Astrocyte of the cerebellum (primary cell): ENCODE measurements at regions not wholly inside any gene's neighbourhood (a gene's known extent, or its start where the extent isn't known, plus 50 kb on each side); places are given as distances from the start of the nearest gene placed in this dataset.
A peak's percentile ranks its signal among the peaks of the same experiment; 100 is the strongest.

Source experiments
- DNase-seq: peaks from one replicate; pipeline ENCODE4 v3.0.0-alpha.2; 2011; ENCODE audit warnings: low read depth
- H3K4me3 ChIP-seq: 2 replicates; pipeline ENCODE4 v1.5.1; 2011; ENCODE audit warnings: mild to moderate bottlenecking, low read depth, low read length, moderate library complexity
- in situ Hi-C: cut with HindIII; loops from 2 replicates; pipeline ENCODE4 v1.10.0; 2017; ENCODE audit warnings: low sequenced_read_pairs
- TF ChIP-seq, protein P1 (sequence below): IDR thresholded peaks from 2 replicates; pipeline ENCODE4 v1.5.1; 2012; ENCODE audit warnings: low read length, low read depth, moderate library complexity, mild to moderate bottlenecking; ENCODE audit errors: missing control alignments

DNA sequence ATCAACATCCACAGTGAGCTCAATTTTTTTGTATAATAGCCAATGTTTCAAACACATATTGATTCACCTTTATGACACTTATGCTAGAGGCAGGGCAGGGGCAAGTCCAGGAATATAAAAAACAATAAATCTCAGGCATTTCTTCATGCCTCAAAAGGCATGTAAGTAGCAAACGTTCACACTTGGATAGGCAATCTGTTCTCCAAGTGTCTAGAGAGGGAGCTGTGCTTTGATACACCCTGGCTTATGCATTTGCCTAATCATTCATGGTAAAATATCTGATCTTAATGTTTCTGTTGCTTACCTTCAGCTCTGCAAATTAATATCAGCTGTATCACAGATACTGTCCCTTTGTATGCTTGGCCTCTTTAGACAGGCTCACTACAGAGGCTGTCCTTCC, 464.5 kb upstream of the SETBP1 start:
- in situ Hi-C loops: no loop called here
- no peak for DNase-seq
- TF ChIP-seq, protein P1, sequence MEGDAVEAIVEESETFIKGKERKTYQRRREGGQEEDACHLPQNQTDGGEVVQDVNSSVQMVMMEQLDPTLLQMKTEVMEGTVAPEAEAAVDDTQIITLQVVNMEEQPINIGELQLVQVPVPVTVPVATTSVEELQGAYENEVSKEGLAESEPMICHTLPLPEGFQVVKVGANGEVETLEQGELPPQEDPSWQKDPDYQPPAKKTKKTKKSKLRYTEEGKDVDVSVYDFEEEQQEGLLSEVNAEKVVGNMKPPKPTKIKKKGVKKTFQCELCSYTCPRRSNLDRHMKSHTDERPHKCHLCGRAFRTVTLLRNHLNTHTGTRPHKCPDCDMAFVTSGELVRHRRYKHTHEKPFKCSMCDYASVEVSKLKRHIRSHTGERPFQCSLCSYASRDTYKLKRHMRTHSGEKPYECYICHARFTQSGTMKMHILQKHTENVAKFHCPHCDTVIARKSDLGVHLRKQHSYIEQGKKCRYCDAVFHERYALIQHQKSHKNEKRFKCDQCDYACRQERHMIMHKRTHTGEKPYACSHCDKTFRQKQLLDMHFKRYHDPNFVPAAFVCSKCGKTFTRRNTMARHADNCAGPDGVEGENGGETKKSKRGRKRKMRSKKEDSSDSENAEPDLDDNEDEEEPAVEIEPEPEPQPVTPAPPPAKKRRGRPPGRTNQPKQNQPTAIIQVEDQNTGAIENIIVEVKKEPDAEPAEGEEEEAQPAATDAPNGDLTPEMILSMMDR: no peak
- H3K4me3 ChIP-seq: no peak overlapping the region

DNA sequence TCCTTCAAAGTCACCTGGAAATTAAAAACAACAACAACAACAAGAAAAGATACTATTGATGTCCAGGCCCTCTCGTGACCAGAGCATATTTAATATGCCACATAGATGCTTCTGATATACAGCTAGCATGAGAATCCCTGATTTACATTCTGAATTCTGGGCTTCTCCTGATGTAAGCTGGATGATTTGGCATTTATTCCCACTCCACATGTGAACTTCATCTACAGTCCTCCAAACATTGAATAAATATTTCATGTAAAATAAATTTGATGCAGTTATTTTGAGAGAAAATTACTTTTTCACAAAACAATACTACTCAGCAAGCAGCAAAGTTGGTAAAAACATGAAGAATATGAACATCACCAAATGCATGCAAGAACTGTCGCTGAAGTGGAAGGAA, 453.2 kb upstream of the SETBP1 start:
- no peak for DNase-seq
- in situ Hi-C loops: no loop called here
- TF ChIP-seq, protein P1: no peak
- H3K4me3 ChIP-seq: no peak overlapping the region

DNA sequence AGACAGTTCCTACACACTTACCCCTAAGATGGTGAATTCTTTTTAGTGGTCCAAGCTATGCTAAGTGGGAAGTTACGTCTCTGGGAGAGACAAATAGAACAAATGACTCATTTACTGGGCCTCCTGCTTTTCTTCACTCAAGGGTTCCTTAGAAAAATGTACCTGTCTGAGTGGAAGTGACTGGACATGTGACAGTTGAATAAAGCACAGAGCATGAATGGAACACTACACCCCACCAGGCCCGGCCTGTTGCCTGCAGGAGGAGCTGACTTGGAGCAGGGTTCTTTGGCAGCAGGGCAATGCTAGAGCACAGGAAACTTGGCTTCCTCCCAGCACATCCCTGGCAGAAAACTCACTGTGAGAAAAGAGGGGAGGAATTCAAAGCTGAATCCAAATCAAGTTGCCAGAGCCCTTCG, 451.0 kb upstream of the SETBP1 start:
- DNase-seq: peak; percentile 83
- TF ChIP-seq, protein P1: peak; percentile 12
- H3K4me3 ChIP-seq: no peak overlapping the region
- in situ Hi-C loops: no loop called here

DNA sequence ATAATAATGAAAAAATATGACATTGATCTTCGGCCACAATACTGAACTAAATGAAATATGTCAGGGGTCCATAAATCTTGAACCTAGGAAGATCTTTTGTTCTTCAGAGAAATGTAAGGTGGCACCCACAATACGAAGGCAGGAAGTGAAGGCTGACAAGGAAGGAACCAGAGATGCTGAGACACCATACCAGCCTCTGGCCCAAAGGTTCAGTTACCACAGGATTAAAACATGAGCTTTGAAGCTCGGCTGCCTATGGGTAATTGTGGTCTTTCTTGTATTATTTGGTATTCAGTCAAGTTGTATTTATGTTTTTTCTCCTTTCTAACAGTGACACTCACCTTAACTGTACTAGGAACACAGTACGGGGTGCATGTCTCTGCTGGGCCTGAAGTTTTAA, 448.8 kb upstream of the SETBP1 start:
- TF ChIP-seq, protein P1: no peak
- no peak for DNase-seq
- in situ Hi-C loops: no loop called here

DNA sequence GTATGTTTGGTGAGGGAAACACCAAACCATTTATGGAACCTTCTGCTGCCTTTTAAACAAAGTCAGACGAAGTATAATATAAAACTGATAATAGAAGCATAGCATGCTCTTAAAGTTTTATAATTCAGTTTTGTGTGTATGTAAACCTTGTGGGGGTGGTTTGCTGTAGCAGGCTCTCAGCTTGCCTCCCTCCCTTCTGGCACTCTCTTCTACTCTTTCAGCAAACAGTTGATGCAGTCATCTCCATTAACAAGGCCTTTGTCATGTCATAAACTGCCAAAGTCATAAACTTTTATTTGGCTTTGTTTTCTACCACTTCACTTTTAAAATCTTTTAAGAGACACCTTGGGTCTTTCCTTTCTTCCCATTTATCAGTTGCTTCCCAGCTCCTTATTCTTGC, 448.2 kb upstream of the SETBP1 start:
- in situ Hi-C loops: no loop called here
- DNase-seq: no peak
- H3K4me3 ChIP-seq: no peak overlapping the region
- TF ChIP-seq, protein P1: no peak

More for the DNA sequence above, 448.8 kb upstream of the SETBP1 start:
- no peak overlapping the region for H3K4me3 ChIP-seq

DNA sequence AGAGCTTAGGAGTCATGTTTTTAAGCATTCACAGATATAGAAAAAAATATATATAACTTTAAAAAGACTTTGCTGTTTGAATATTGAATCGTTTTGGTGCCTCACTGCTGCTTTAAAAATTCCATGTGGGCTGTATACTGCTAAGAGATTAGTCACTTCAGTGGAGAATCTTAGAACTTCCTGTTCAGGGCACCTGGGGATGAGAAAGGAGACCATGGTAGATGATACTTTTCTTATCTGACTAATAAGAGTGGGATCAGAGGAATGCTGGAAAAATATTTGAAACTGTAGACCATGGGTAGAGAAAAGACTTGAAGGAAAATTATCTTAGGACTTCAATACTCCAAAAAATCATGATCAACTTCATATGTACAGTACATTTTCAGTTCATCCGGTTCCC, 442.2 kb upstream of the SETBP1 start:
- TF ChIP-seq, protein P1: no peak
- no peak overlapping the region for H3K4me3 ChIP-seq
- in situ Hi-C loops: no loop called here
- DNase-seq: no peak

DNA sequence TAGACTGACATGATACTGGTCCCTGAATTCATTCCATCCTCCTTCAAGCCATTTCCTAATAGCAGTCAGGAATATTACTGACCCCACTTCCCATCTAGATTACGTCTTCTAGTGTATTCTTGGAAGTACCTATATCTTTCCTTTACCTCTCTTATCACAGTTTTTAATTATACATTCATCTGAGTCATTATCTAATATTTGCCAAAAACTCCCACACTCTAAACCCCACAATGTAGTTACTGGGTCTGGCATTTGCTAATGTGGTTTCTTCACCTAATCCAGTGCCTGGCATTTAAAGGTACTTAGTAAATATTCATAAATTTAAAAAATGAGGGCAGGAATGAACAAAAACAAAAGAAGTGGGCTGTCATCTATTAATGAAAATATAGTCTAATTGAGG, 441.8 kb upstream of the SETBP1 start:
- H3K4me3 ChIP-seq: no peak overlapping the region
- no peak for DNase-seq
- in situ Hi-C loops: no loop called here
- TF ChIP-seq, protein P1: no peak
